GM12878 (cell line): ENCODE measurements at regions not wholly inside any gene's neighbourhood (a gene's known extent, or its start where the extent isn't known, plus 50 kb on each side); places are given as distances from the start of the nearest gene placed in this dataset.

Experiments used
- CTCF ChIP-seq, 3 experiments: IDR thresholded peaks in 2 of 3; conservative IDR thresholded peaks in 1 of 3; 2 replicates each; pipeline ENCODE4 v1.5.1; 2011; ENCODE audit warnings: low read depth in 3 of 3, low read length in 3 of 3, mild to moderate bottlenecking in 3 of 3, control low read depth in 2 of 3, moderate library complexity in 2 of 3, inconsistent platforms in 1 of 3, mixed read lengths in 1 of 3; ENCODE audit not compliant: control insufficient read depth in 2 of 3, insufficient read depth in 1 of 3; ENCODE audit errors: extremely low read depth in 1 of 3
- IRF4 ChIP-seq: IDR thresholded peaks from 2 replicates; pipeline ENCODE4 v1.6.1; 2011; ENCODE audit warnings: low read depth, low read length
- POLR2AphosphoS5 ChIP-seq: IDR thresholded peaks from 2 replicates; pipeline ENCODE4 v1.6.1; 2011; ENCODE audit warnings: mild to moderate bottlenecking, low read length, inconsistent platforms
- RFX5 ChIP-seq: IDR thresholded peaks from 2 replicates; pipeline ENCODE4 v1.6.1; 2011; ENCODE audit warnings: low read depth, low read length, improper control_type of control experiment

GRCh38 chr22:48856308-48856615, 971.4 kb downstream of the BRD1 start:
- TF ChIP-seq POLR2AphosphoS5 (no peak), IRF4 (no peak), RFX5 (no peak), CTCF (IDR thresholded peaks at IDR 0.05 in 2 of 3, conservative IDR thresholded peaks at IDR 0.05 in 1 of 3; ENCODE audit: control insufficient read depth in 2 of 3, extremely low read depth in 1 of 3, insufficient read depth in 1 of 3, low read depth in 3 of 3, low read length in 3 of 3) (no peak)
